H9 (cell line): ENCODE measurements at regions not wholly inside any gene's neighbourhood (a gene's known extent, or its start where the extent isn't known, plus 50 kb on each side); places are given as distances from the start of the nearest gene placed in this dataset.

Experiments
- DNase-seq: peaks from one replicate; pipeline ENCODE4 v3.0.0-alpha.2; 2017
- H2AFZ ChIP-seq: one replicate; pipeline ENCODE4 v1.6.1; 2013; ENCODE audit warnings: mild to moderate bottlenecking, low read length, control low read depth, moderate library complexity
- H2AK5ac ChIP-seq: 2 replicates; pipeline ENCODE4 v1.6.1; 2013; ENCODE audit warnings: low read length, control low read depth, mixed read lengths; ENCODE audit not compliant: insufficient read length
- H2BK120ac ChIP-seq: one replicate; pipeline ENCODE4 v1.6.1; 2013; ENCODE audit warnings: low read depth, mild to moderate bottlenecking, low read length, control low read depth, inconsistent platforms; ENCODE audit not compliant: poor library complexity, severe bottlenecking
- H2BK12ac ChIP-seq: 2 replicates; pipeline ENCODE4 v1.6.1; 2013; ENCODE audit warnings: low read length, control low read depth, mixed read lengths, low read depth; ENCODE audit not compliant: insufficient read length
- H2BK15ac ChIP-seq: 2 replicates; pipeline ENCODE4 v1.6.1; 2013; ENCODE audit warnings: low read depth, low read length, control low read depth
- H2BK20ac ChIP-seq: one replicate; pipeline ENCODE4 v1.6.1; 2013; ENCODE audit warnings: low read depth, mild to moderate bottlenecking, low read length, control low read depth, inconsistent platforms; ENCODE audit not compliant: poor library complexity, severe bottlenecking
- H2BK5ac ChIP-seq: 2 replicates; pipeline ENCODE4 v1.6.1; 2013; ENCODE audit warnings: low read length, control low read depth, mixed read lengths; ENCODE audit not compliant: insufficient read length
- H3K14ac ChIP-seq: 2 replicates; pipeline ENCODE4 v1.6.1; 2013; ENCODE audit warnings: low read length, control low read depth; ENCODE audit not compliant: insufficient read depth
- H3K18ac ChIP-seq: 2 replicates; pipeline ENCODE4 v1.6.1; 2013; ENCODE audit warnings: low read depth, mild to moderate bottlenecking, mixed read lengths, low read length, control low read depth; ENCODE audit not compliant: insufficient read length
- H3K23ac ChIP-seq: 2 replicates; pipeline ENCODE4 v1.6.1; 2013; ENCODE audit warnings: low read length, control low read depth, mixed read lengths, low read depth; ENCODE audit not compliant: insufficient read length
- H3K23me2 ChIP-seq: 2 replicates; pipeline ENCODE4 v1.6.1; 2013; ENCODE audit warnings: low read depth, mild to moderate bottlenecking, mixed read lengths, low read length, control low read depth; ENCODE audit not compliant: insufficient read length, poor library complexity, severe bottlenecking
- H3K27ac ChIP-seq: 2 replicates; pipeline ENCODE4 v1.5.1; 2013; ENCODE audit warnings: low read length, control low read depth, mixed read lengths, low read depth; ENCODE audit not compliant: insufficient read length
- H3K27me3 ChIP-seq: 2 replicates; pipeline ENCODE4 v1.6.1; 2013; ENCODE audit warnings: low read length, control low read depth, inconsistent platforms; ENCODE audit not compliant: insufficient read depth
- H3K4ac ChIP-seq: 2 replicates; pipeline ENCODE4 v1.6.1; 2013; ENCODE audit warnings: low read depth, mild to moderate bottlenecking, control low read depth, inconsistent platforms, low read length, moderate library complexity
- H3K4me1 ChIP-seq: 2 replicates; pipeline ENCODE4 v1.6.1; 2013; ENCODE audit warnings: low read length, control low read depth, inconsistent platforms; ENCODE audit not compliant: insufficient read depth
- H3K4me2 ChIP-seq: 2 replicates; pipeline ENCODE4 v1.6.1; 2013; ENCODE audit warnings: low read length, control low read depth, mixed read lengths; ENCODE audit not compliant: insufficient read length, insufficient read depth
- H3K56ac ChIP-seq: 2 replicates; pipeline ENCODE4 v1.6.1; 2013; ENCODE audit warnings: low read depth, mild to moderate bottlenecking, mixed read lengths, low read length, control low read depth; ENCODE audit not compliant: insufficient read length
- H3K79me1 ChIP-seq: 2 replicates; pipeline ENCODE4 v1.6.1; 2013; ENCODE audit warnings: low read depth, mild to moderate bottlenecking, moderate library complexity, low read length, control low read depth, inconsistent platforms; ENCODE audit not compliant: insufficient read depth, poor library complexity, severe bottlenecking
- H3K79me2 ChIP-seq: 2 replicates; pipeline ENCODE4 v1.6.1; 2013; ENCODE audit warnings: low read length, control low read depth, inconsistent platforms; ENCODE audit not compliant: insufficient read depth
- H3K9ac ChIP-seq: 2 replicates; pipeline ENCODE4 v1.6.1; 2013; ENCODE audit warnings: low read length, control low read depth, mixed read lengths; ENCODE audit not compliant: insufficient read length; ENCODE audit errors: extremely low read depth
- H3K9me3 ChIP-seq: one replicate; pipeline ENCODE4 v1.6.1; 2013; ENCODE audit warnings: low read depth, low read length, inconsistent platforms; ENCODE audit not compliant: control insufficient read depth
- H3T11ph ChIP-seq: one replicate; pipeline ENCODE4 v1.6.1; 2013; ENCODE audit warnings: mild to moderate bottlenecking, low read length, control low read depth, inconsistent platforms
- H4K20me1 ChIP-seq: one replicate; pipeline ENCODE4 v1.6.1; 2013; ENCODE audit not compliant: control insufficient read depth, insufficient read length, insufficient read depth
- H4K5ac ChIP-seq: 2 replicates; pipeline ENCODE4 v1.6.1; 2013; ENCODE audit warnings: low read depth, mild to moderate bottlenecking, mixed read lengths, low read length, control low read depth; ENCODE audit not compliant: insufficient read length
- H4K8ac ChIP-seq: replicated peaks from 2 replicates; pipeline ENCODE4 v1.6.1; 2013; ENCODE audit warnings: low read length, control low read depth, mixed read lengths, low read depth; ENCODE audit not compliant: insufficient read length
- H4K91ac ChIP-seq: 2 replicates; pipeline ENCODE4 v1.6.1; 2013; ENCODE audit warnings: low read depth, mild to moderate bottlenecking, moderate library complexity, mixed read lengths, low read length, control low read depth; ENCODE audit not compliant: insufficient read length
- H3K27ac Mint-ChIP-seq, 3 experiments: 2 replicates in 2 of 3; 3 replicates in 1 of 3; pipeline ENCODE4 v1.8.0; 2020 to 2021; ENCODE audit warnings: mixed read lengths in 3 of 3, mild to moderate bottlenecking in 1 of 3, moderate library complexity in 1 of 3
- H3K27me3 Mint-ChIP-seq: 2 replicates; pipeline ENCODE4 v1.8.0; 2021; ENCODE audit warnings: low read depth, mild to moderate bottlenecking, moderate library complexity, mixed read lengths
- H3K36me3 Mint-ChIP-seq, 3 experiments: 2 replicates in 2 of 3; 3 replicates in 1 of 3; pipeline ENCODE4 v1.8.0; 2020 to 2021; ENCODE audit warnings: low read depth in 3 of 3, mixed read lengths in 3 of 3; ENCODE audit not compliant: insufficient read depth in 1 of 3
- H3K4me1 Mint-ChIP-seq, 2 experiments: 2 replicates each; pipeline ENCODE4 v1.8.0; 2020; ENCODE audit warnings: mixed read lengths in 2 of 2
- H3K4me3 Mint-ChIP-seq, 2 experiments: 2 replicates in 1 of 2; 3 replicates in 1 of 2; pipeline ENCODE4 v1.8.0; 2020 to 2021; ENCODE audit warnings: mild to moderate bottlenecking in 2 of 2, mixed read lengths in 2 of 2, moderate library complexity in 1 of 2
- H3K9me3 Mint-ChIP-seq, 2 experiments: 2 replicates in 1 of 2; 3 replicates in 1 of 2; pipeline ENCODE4 v1.8.0; 2020; ENCODE audit warnings: mild to moderate bottlenecking in 2 of 2, mixed read lengths in 2 of 2, moderate library complexity in 1 of 2
- CTCF ChIP-seq: fragments of 200-600 bp; sonication (generic); conservative IDR thresholded peaks from 3 replicates; pipeline ENCODE4 v1.8.0; 2021; ENCODE audit warnings: antibody characterized with exemption, mild to moderate bottlenecking
- WGBS: extraction: QIAGEN DNeasy Blood & Tissue Kit; methylation state at CpG from one replicate; pipeline ENCODE4 v1.1.7; 2013; ENCODE audit warnings: missing lambda C conversion rate, low lambda C conversion rate, mixed read lengths; ENCODE audit not compliant: insufficient read length; ENCODE audit errors: extremely low coverage; 5-methylcytosine and 5-hydroxymethylcytosine counted together

GRCh38 chr2:221777119-221777518, 205.0 kb upstream of the EPHA4 start:
- TF ChIP-seq CTCF: no peak
- Histone ChIP-seq H2BK5ac (no peak overlapping the region), H3K27me3 (no peaks in the 10 kb centered on the region), H4K8ac (no peak overlapping the region), H2AK5ac (no peak overlapping the region), H3K9ac (no peak overlapping the region), H2BK20ac (no peak overlapping the region), H3K4ac (no peak overlapping the region), H3K79me1 (no peaks in the 10 kb centered on the region), H3K4me2 (no peak overlapping the region), H4K91ac (no peak overlapping the region), H2BK120ac (no peak overlapping the region), H3K23me2 (no peaks in the 10 kb centered on the region), H2BK15ac (no peak overlapping the region), H3K23ac (no peak overlapping the region), H2BK12ac (no peak overlapping the region), H4K20me1 (no peaks in the 10 kb centered on the region), H3K18ac (no peak overlapping the region), H4K5ac (no peak overlapping the region), H3K4me1 (peaks cover 10% of the 10 kb centered on the region; the same call in 1 of the 2 replicates), H3K56ac (no peak overlapping the region), H3K79me2 (no peaks in the 10 kb centered on the region), H3T11ph (no peak overlapping the region), H2AFZ (no peak overlapping the region), H3K9me3 (no peaks in the 10 kb centered on the region), H3K27ac (no peak overlapping the region), H3K14ac (no peak overlapping the region)
- DNase-seq: no peak
- WGBS: no CpG with 5 or more reads among the region's 1 CpG
- Mint-ChIP-seq H3K27me3 (no peaks in the 10 kb centered on the region; the same call in 1 of the 2 replicates), H3K9me3 (no peaks in the 10 kb centered on the region; a peak in 1 of 5 replicates), H3K4me1 (peaks cover 26 to 35% of the 10 kb centered on the region in 2 experiments), H3K36me3 (no peaks in the 10 kb centered on the region), H3K4me3 (no peak overlapping the region), H3K27ac (no peak overlapping the region)
